LNCAP (cell line): ENCODE measurements at regions not wholly inside any gene's neighbourhood (a gene's known extent, or its start where the extent isn't known, plus 50 kb on each side); places are given as distances from the start of the nearest gene placed in this dataset.

Experiments used
- TF ChIP-seq, protein P1 (sequence below): fragments of 450-650 bp; IDR thresholded peaks from 2 replicates; pipeline ENCODE4 v1.5.1; 2017; ENCODE audit warnings: mild to moderate bottlenecking

DNA sequence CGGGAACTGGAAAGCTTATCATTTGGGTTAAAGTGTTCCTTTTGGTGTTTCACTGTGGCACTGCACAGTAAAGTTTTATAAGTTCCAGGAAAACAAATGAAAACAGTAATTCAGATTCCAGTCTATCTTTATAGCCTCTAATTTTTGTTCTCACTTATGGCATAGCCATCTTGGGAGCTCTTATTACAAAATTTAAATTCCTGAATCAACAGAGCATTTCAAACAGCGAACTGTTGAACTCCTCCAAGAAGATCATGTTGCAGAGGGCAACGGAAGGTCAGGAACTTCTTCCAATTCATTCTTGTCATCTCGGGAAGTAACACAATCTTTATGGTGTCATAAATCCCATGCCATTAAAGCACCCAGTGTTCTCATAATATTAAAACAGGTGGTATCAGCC is 229.1 kb downstream of the KCNC2 start:
- TF ChIP-seq, protein P1, sequence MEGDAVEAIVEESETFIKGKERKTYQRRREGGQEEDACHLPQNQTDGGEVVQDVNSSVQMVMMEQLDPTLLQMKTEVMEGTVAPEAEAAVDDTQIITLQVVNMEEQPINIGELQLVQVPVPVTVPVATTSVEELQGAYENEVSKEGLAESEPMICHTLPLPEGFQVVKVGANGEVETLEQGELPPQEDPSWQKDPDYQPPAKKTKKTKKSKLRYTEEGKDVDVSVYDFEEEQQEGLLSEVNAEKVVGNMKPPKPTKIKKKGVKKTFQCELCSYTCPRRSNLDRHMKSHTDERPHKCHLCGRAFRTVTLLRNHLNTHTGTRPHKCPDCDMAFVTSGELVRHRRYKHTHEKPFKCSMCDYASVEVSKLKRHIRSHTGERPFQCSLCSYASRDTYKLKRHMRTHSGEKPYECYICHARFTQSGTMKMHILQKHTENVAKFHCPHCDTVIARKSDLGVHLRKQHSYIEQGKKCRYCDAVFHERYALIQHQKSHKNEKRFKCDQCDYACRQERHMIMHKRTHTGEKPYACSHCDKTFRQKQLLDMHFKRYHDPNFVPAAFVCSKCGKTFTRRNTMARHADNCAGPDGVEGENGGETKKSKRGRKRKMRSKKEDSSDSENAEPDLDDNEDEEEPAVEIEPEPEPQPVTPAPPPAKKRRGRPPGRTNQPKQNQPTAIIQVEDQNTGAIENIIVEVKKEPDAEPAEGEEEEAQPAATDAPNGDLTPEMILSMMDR = no peak

DNA sequence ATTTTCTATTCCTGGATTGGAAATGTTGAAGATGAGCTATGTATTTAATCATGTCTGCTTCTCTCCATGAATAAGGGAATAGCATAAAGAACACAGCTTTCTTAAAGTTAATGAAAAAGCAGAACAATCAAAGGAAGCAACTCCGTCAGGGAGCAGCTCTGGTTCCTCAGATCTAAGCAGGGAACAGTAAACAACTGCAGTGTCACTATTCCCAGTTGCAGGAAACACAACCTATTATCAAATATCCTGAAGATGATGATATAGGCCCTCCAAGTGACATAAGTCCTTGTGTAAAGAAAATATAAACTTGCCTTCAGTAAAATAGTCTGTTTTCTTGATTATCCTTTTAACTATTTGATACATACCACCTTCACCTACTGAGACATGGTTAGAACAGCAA is 228.1 kb downstream of the KCNC2 start:
- TF ChIP-seq, protein P1 = no peak

GRCh38 chr12:74983917-74984316 is 225.7 kb downstream of the KCNC2 start:
- TF ChIP-seq, protein P1 = no peak

DNA sequence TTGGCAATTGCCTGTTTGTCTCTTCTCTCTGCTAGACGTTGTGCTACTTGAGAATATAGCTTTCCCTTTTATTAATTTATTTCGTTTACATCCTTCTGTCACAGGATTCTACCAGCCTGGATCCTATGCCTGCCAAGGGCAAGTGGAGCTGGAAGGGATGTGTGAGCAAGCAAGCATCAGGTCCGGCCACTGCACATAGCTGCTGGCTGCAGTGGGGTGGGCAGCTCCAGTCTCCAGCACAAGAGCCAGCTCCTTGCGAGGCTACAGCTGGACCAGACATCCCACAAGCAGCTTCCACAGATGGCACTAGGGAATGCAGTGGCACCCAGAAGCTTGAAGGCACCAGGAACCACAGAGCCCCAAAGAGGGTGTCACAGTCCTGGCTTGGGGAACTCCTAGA is 225.0 kb downstream of the KCNC2 start:
- TF ChIP-seq, protein P1 = no peak

DNA sequence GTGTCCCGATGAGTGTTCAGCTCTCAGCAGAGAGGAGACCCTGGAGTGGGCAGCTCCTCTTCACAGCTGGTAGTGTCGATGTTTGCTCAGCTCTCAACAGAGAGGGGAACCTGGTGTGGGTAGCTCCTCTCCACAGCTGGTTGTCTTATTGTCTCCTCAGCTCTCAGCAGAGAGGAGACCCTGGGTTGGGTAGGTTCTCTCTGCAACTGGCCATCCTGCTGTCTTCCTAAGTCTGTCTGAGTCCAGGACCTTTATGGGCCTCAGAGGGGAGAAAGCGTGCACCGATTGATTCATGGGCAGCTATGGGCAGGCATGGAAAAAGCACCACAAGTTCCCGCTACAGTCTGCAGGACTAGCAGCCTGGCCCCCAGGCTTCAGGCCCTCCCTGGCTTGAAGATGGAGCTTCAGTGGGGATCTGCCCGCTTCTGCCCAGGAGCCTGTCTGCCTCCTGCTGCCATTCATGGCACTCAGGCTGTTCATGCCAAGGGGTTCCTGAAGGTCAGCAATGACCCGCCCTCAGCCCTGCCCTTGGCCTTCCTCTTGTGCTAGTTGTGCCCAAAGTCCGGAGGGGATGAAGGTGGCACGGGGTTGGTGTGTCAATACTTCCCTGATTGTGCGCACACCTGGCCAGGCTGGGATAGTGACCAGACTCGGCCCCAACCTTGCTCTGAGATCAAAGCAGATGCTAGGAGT is 224.2 kb downstream of the KCNC2 start:
- TF ChIP-seq, protein P1 = no peak

DNA sequence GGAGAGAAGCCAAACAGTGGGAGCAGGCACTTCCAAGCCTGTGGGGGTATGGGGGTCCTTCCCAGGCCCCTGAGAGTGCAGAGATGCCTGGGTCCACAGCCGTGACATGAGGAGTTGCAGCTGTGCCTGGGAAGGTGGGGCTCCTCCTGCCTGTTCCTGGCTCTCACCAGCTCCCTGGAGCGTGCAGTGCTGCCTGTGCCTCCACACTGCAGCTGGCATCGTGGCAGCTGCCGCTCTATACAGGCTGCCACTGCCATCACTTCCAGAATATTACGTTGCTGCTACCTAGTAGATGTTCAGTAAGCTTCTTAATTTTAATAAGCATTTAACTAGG is 223.7 kb downstream of the KCNC2 start:
- TF ChIP-seq, protein P1 = no peak

DNA sequence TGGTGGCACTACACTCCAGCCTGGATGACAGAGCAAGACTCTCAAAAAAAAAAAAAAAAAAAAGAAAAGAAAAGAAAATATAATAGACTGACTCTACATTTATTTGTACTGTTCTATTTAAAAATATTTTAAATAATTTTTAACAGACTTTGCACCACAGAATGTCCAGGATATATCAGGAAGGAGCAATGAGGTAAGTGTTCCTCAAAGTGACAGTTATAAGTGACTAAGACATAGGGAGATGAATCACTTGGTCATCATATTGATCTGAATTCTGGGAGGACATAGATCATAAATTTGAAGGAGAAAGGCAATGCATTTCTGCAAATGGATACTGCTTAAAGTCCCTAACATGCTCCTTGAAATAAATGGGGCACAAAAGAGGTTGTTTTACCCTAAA is 221.5 kb downstream of the KCNC2 start:
- TF ChIP-seq, protein P1 = no peak
